NB4 (cell line): ENCODE measurements at regions not wholly inside any gene's neighbourhood (a gene's known extent, or its start where the extent isn't known, plus 50 kb on each side); places are given as distances from the start of the nearest gene placed in this dataset.

Experiments
- POLR2A ChIP-seq: IDR thresholded peaks from 2 replicates; pipeline ENCODE4 v1.6.1; 2011; ENCODE audit warnings: mild to moderate bottlenecking; ENCODE audit not compliant: insufficient read length; ENCODE audit errors: extremely low read depth
- TF ChIP-seq, protein P1 (sequence below): IDR thresholded peaks from one replicate; pipeline ENCODE4 v1.5.1; 2012; ENCODE audit warnings: low read depth, low read length

DNA sequence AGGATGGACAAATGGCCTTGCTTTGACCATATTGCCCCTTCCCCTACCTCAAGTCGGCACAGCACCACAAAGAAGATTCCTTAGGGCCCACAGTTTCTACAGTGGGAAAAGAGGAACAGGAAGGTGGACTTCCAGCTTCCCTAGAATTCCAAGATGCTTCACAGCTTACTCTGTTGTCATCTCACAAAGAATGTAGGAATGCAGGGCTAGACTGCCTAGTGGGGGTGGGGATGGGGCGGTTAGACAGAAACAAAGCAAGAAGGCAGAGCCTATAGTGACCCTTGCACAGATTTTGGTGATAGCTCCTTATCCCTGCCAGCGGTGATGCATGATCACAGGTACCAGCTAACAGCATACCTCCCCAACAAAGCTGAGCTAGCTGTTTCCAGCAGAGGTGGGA, 607.6 kb upstream of the MAN1A1 start:
- TF ChIP-seq, protein P1, sequence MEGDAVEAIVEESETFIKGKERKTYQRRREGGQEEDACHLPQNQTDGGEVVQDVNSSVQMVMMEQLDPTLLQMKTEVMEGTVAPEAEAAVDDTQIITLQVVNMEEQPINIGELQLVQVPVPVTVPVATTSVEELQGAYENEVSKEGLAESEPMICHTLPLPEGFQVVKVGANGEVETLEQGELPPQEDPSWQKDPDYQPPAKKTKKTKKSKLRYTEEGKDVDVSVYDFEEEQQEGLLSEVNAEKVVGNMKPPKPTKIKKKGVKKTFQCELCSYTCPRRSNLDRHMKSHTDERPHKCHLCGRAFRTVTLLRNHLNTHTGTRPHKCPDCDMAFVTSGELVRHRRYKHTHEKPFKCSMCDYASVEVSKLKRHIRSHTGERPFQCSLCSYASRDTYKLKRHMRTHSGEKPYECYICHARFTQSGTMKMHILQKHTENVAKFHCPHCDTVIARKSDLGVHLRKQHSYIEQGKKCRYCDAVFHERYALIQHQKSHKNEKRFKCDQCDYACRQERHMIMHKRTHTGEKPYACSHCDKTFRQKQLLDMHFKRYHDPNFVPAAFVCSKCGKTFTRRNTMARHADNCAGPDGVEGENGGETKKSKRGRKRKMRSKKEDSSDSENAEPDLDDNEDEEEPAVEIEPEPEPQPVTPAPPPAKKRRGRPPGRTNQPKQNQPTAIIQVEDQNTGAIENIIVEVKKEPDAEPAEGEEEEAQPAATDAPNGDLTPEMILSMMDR, result no peak
- TF ChIP-seq POLR2A, result no peak
